ENCODE measurements at regions not wholly inside any gene's neighbourhood (a gene's known extent, or its start where the extent isn't known, plus 50 kb on each side); places are given as distances from the start of the nearest gene placed in this dataset.

DNA sequence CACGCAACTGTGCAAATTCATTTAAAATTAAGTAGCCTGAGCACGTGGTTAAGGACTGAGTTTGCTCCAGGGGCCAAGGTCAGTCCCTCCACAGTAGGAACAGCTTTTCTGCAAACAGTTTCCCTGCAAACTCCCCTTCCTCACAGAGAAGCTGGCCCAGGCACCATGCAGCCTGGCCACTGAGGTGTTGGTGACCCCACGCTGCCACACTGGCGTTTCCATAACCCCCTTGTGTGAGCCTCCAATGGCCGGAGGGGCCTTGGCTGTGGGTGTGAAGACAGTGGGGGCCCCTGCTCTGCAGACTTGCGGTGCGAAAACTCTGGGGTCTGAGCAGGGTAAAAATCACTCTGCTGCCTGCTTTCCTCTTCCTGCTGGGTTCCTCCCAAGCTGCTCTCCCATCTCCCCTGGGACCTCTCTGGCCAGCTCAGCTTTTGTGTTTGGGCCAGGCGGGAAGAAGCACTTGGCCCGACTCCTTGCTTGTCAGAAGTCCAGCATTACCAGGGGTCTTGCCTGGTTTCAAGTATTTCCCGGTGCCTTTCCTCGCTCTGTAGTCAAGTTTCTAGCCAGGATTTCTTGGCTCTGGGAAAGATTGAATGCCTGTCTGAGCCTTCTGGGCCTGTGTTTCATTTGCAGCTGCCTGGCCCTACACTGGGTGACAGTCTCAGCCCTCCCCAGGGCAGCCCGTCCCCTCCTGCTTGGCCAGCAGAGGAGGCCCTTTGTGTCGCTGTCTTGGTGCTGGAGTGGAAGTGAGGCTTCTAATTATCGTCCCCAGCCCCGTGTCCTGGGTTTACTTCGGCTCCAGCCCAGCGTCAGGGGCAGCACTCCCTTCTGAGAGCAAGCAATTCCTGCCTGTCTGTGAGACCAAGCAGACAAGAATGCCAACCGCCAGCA, 131.4 kb upstream of the SLC1A4 start:
- no peak for ATAC-seq (ENCODE audit: low FRiP score)
- TF ChIP-seq, protein P1, sequence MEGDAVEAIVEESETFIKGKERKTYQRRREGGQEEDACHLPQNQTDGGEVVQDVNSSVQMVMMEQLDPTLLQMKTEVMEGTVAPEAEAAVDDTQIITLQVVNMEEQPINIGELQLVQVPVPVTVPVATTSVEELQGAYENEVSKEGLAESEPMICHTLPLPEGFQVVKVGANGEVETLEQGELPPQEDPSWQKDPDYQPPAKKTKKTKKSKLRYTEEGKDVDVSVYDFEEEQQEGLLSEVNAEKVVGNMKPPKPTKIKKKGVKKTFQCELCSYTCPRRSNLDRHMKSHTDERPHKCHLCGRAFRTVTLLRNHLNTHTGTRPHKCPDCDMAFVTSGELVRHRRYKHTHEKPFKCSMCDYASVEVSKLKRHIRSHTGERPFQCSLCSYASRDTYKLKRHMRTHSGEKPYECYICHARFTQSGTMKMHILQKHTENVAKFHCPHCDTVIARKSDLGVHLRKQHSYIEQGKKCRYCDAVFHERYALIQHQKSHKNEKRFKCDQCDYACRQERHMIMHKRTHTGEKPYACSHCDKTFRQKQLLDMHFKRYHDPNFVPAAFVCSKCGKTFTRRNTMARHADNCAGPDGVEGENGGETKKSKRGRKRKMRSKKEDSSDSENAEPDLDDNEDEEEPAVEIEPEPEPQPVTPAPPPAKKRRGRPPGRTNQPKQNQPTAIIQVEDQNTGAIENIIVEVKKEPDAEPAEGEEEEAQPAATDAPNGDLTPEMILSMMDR (IDR thresholded peaks at IDR 0.05): no peak
- no peak for DNase-seq (ENCODE audit: low spot score)

GRCh38 chr2:64858541-64859311, 130.5 kb upstream of the SLC1A4 start:
- TF ChIP-seq, protein P1 (IDR thresholded peaks at IDR 0.05): no peak
- ATAC-seq (ENCODE audit: low FRiP score) (no peak), DNase-seq (ENCODE audit: low spot score) (no peak)

- ATAC-seq (ENCODE audit: low FRiP score) (peak; percentile 76), DNase-seq (ENCODE audit: low spot score) (no peak)
- TF ChIP-seq, protein P1 (IDR thresholded peaks at IDR 0.05): no peak
Observed at GRCh38 chr2:64859312-64860212, 129.6 kb upstream of the SLC1A4 start.

- DNase-seq (ENCODE audit: low spot score) (no peak), ATAC-seq (ENCODE audit: low FRiP score) (no peak)
- TF ChIP-seq, protein P1 (IDR thresholded peaks at IDR 0.05): no peak
Observed at GRCh38 chr2:64860276-64860885, 128.8 kb upstream of the SLC1A4 start.

DNA sequence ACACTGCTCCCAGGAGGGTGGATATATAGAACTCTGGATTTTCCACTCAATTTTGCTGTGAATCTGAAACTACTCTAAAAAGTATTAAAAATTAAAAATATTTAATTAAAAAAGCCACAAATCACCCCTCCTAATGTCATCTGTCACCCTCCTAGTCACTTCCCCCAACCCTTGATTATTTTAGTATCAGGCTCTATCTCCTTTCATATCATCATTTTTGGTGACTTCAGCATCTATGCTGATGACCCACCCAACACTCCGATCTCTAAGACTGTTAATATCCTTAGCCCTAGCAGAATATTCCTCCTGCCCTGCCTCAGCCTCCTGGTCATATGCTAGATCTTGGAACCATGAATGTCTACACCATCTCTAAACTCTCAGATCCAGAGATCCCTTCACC, 128.3 kb upstream of the SLC1A4 start:
- DNase-seq (ENCODE audit: low spot score): no peak
- TF ChIP-seq, protein P1 (IDR thresholded peaks at IDR 0.05): no peak
- ATAC-seq (ENCODE audit: low FRiP score): no peak
